PC-9 (cell line): ENCODE measurements at regions not wholly inside any gene's neighbourhood (a gene's known extent, or its start where the extent isn't known, plus 50 kb on each side); places are given as distances from the start of the nearest gene placed in this dataset.

ENCODE experiments used
- BruUV-seq: library from RNA; stranded (reverse); fragments of 400-500 nt; replicated peaks from 2 replicates; lab custom pipeline; 2021; lab: Mats Ljungman, UMichigan
- CTCF ChIA-PET: fragments of 300-600 bp; sonication (Branson Sonifier 250); formaldehyde crosslinking; loops from one replicate; lab custom pipeline; 2022; ENCODE audit warnings: antibody characterized with exemption; lab: Charles Lee
- POLR2A ChIA-PET: fragments of 300-600 bp; sonication (Branson Sonifier 250); formaldehyde crosslinking; loops from one replicate; lab custom pipeline; 2022; ENCODE audit warnings: antibody characterized with exemption; ENCODE audit not compliant: unreplicated experiment; lab: Charles Lee
- DNase-seq, 2 experiments: peaks; one replicate each; pipeline versions ENCODE4 v3.0.0 to v3.0.0-alpha.2; 2015 to 2022; ENCODE audit warnings: mixed read lengths in 1 of 2
- H2AFZ ChIP-seq: fragments of 200-600 bp; sonication (generic); 2 replicates; pipeline ENCODE4 v1.8.1; 2017; ENCODE audit warnings: antibody characterized with exemption
- H3F3A ChIP-seq: fragments of 200-600 bp; sonication (generic); 2 replicates; pipeline ENCODE4 v1.8.1; 2017; ENCODE audit warnings: antibody characterized with exemption, mild to moderate bottlenecking, low read depth; ENCODE audit not compliant: insufficient read depth
- H3K27ac ChIP-seq: fragments of 200-600 bp; sonication (generic); 2 replicates; pipeline ENCODE4 v1.6.1; 2016; ENCODE audit warnings: mixed run types
- H3K27me3 ChIP-seq: fragments of 200-600 bp; sonication (generic); 2 replicates; pipeline ENCODE4 v1.6.1; 2016; ENCODE audit warnings: low read depth, mixed run types; ENCODE audit not compliant: insufficient read depth
- H3K36me3 ChIP-seq: fragments of 200-600 bp; sonication (generic); 2 replicates; pipeline ENCODE4 v1.6.1; 2016; ENCODE audit warnings: low read depth, mixed run types
- H3K4me1 ChIP-seq: fragments of 200-600 bp; sonication (generic); replicated peaks from 2 replicates; pipeline ENCODE4 v1.6.1; 2016; ENCODE audit warnings: mixed run types; ENCODE audit not compliant: insufficient read depth
- H3K4me2 ChIP-seq: fragments of 200-600 bp; sonication (generic); 2 replicates; pipeline ENCODE4 v1.6.1; 2017; ENCODE audit warnings: mixed run types
- H3K4me3 ChIP-seq: fragments of 200-600 bp; sonication (generic); 2 replicates; pipeline ENCODE4 v1.6.1; 2016; ENCODE audit warnings: mixed run types
- H3K79me2 ChIP-seq: fragments of 200-600 bp; sonication (generic); 2 replicates; pipeline ENCODE4 v1.6.1; 2017; ENCODE audit warnings: low read depth, mixed run types
- H3K9me2 ChIP-seq: fragments of 200-600 bp; sonication (generic); 2 replicates; pipeline ENCODE4 v1.8.1; 2017; ENCODE audit warnings: mild to moderate bottlenecking; ENCODE audit not compliant: insufficient read depth
- H3K9me3 ChIP-seq: fragments of 200-600 bp; sonication (generic); 2 replicates; pipeline ENCODE4 v1.8.1; 2016; ENCODE audit warnings: low read depth; ENCODE audit not compliant: insufficient read depth
- H4K20me1 ChIP-seq: fragments of 200-600 bp; sonication (generic); 2 replicates; pipeline ENCODE4 v1.8.1; 2017; ENCODE audit not compliant: insufficient read depth
- CTCF ChIP-seq: fragments of 200-600 bp; sonication (generic); conservative IDR thresholded peaks from 2 replicates; pipeline ENCODE4 v1.6.1; 2017; ENCODE audit warnings: mixed run types, antibody characterized with exemption, mild to moderate bottlenecking, moderate library complexity
- EZH2 ChIP-seq: fragments of 200-600 bp; sonication (generic); IDR thresholded peaks from 2 replicates; pipeline ENCODE4 v1.8.0; 2017; ENCODE audit warnings: antibody characterized with exemption, low read depth
- intact Hi-C: fragments of 100-400 bp; cut with micrococcal nuclease; formaldehyde crosslinking; loops from one replicate; pipeline ENCODE4 v1.10.0; 2022; ENCODE audit not compliant: unreplicated experiment

- no TSS peak for BruUV-seq
- intact Hi-C loops, result no loop called here
- Histone ChIP-seq H3K9me2 (no peaks in the 10 kb centered on the region), H3K27me3 (no peaks in the 10 kb centered on the region), H4K20me1 (no peaks in the 10 kb centered on the region), H3K4me1 (no peaks in the 10 kb centered on the region), H2AFZ (no peak overlapping the region), H3K36me3 (no peaks in the 10 kb centered on the region), H3K9me3 (no peaks in the 10 kb centered on the region), H3K4me2 (no peak overlapping the region), H3F3A (no peaks in the 10 kb centered on the region), H3K79me2 (no peaks in the 10 kb centered on the region), H3K27ac (no peak overlapping the region), H3K4me3 (no peak overlapping the region)
- POLR2A ChIA-PET, result no interaction called here
- CTCF ChIA-PET, result no interaction called here
- DNase-seq, result no peak
- TF ChIP-seq CTCF, result no peak
- TF ChIP-seq EZH2, result no peak
These were observed 459.8 kb upstream of the FGF16 start for GRCh38 chrX:76987381-76987780.

GRCh38 chrX:76996641-76997040 is 450.5 kb upstream of the FGF16 start:
- no peaks in the 10 kb centered on the region for H3K9me3 ChIP-seq
- H3K4me1 ChIP-seq, result no peaks in the 10 kb centered on the region
- no TSS peak for BruUV-seq
- no peak overlapping the region for H3K27ac ChIP-seq
- H3K79me2 ChIP-seq, result no peaks in the 10 kb centered on the region
- DNase-seq, result no peak
- no peaks in the 10 kb centered on the region for H3K9me2 ChIP-seq
- no peak overlapping the region for H2AFZ ChIP-seq
- TF ChIP-seq CTCF, result no peak
- TF ChIP-seq EZH2, result no peak
- ChIA-PET POLR2A (no interaction called here), CTCF (no interaction called here)
- H3K4me3 ChIP-seq, result no peak overlapping the region
- no peaks in the 10 kb centered on the region for H3K27me3 ChIP-seq
- no peaks in the 10 kb centered on the region for H3K36me3 ChIP-seq
- no peak overlapping the region for H3K4me2 ChIP-seq
- no peaks in the 10 kb centered on the region for H3F3A ChIP-seq
- intact Hi-C loops, result no loop called here
- H4K20me1 ChIP-seq, result no peaks in the 10 kb centered on the region

- Histone ChIP-seq H3K4me1 (no peaks in the 10 kb centered on the region), H3K27ac (no peak overlapping the region), H3K4me3 (no peak overlapping the region), H3K79me2 (no peaks in the 10 kb centered on the region), H2AFZ (no peak overlapping the region), H3F3A (no peaks in the 10 kb centered on the region), H4K20me1 (no peaks in the 10 kb centered on the region), H3K4me2 (no peak overlapping the region), H3K9me2 (no peaks in the 10 kb centered on the region), H3K9me3 (no peaks in the 10 kb centered on the region), H3K27me3 (no peaks in the 10 kb centered on the region), H3K36me3 (no peaks in the 10 kb centered on the region)
- no peak for DNase-seq
- intact Hi-C loops, result no loop called here
- ChIA-PET POLR2A (no interaction called here), CTCF (no interaction called here)
- no TSS peak for BruUV-seq
- TF ChIP-seq CTCF, result no peak
- no peak for TF ChIP-seq EZH2
These were observed 443.7 kb upstream of the FGF16 start for GRCh38 chrX:77003530-77003929.
